Spleen (tissue), 7 donors: ENCODE measurements at regions not wholly inside any gene's neighbourhood (a gene's known extent, or its start where the extent isn't known, plus 50 kb on each side); places are given as distances from the start of the nearest gene placed in this dataset.

Source experiments
- POLR2A ChIP-seq, 3 donors: fragments of 450-650 bp; IDR thresholded peaks; one replicate each; pipeline ENCODE4 v1.5.1; 2017; ENCODE audit warnings: antibody characterized with exemption in 3 of 3, mild to moderate bottlenecking in 1 of 3
- TF ChIP-seq, protein P1 (sequence below), 11 experiments: fragments of 200-600 bp in 7 of 11; fragments of 450-650 bp in 4 of 11; sonication (generic) in 4 of 11; IDR thresholded peaks in 8 of 11; conservative IDR thresholded peaks in 3 of 11; 1 replicate in 7 of 11; 2 replicates in 4 of 11; pipeline versions ENCODE4 v1.4.0 to v1.8.0; 2016 to 2021; ENCODE audit warnings: antibody characterized with exemption in 11 of 11, inconsistent platforms in 4 of 11, mild to moderate bottlenecking in 1 of 11
- donor health status: DM: no; HTN: no; CAD: no; lungs with moderate emphysema.
- donor health status: DM: no; HTN: no; CAD: no.
- donor health status: DM: no; HTN: no; CAD: no.

DNA sequence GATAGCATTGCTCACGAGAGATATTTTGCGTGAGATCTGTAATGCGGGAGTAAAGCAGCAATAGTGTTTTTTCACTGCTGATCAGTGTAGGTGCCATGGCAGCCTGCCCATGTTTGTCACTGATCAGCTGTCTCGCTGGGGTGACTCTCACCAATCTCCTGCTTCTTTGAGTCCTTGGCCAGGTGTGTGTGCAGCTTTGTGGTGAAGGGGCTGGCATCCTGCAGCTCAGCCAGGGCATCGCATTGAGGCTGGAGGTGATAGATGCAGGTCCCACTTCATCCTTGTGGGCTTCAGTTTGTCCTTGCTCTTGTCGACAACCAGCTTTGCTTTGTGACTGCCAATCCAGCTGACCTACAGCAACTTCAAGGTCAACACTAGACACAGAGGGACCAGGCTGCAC is 258.3 kb upstream of the CXCR4 start:
- TF ChIP-seq, protein P1, sequence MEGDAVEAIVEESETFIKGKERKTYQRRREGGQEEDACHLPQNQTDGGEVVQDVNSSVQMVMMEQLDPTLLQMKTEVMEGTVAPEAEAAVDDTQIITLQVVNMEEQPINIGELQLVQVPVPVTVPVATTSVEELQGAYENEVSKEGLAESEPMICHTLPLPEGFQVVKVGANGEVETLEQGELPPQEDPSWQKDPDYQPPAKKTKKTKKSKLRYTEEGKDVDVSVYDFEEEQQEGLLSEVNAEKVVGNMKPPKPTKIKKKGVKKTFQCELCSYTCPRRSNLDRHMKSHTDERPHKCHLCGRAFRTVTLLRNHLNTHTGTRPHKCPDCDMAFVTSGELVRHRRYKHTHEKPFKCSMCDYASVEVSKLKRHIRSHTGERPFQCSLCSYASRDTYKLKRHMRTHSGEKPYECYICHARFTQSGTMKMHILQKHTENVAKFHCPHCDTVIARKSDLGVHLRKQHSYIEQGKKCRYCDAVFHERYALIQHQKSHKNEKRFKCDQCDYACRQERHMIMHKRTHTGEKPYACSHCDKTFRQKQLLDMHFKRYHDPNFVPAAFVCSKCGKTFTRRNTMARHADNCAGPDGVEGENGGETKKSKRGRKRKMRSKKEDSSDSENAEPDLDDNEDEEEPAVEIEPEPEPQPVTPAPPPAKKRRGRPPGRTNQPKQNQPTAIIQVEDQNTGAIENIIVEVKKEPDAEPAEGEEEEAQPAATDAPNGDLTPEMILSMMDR (IDR thresholded peaks at IDR 0.05 in 8 of 11, conservative IDR thresholded peaks at IDR 0.05 in 3 of 11), result no peak
- no peak for TF ChIP-seq POLR2A (IDR thresholded peaks at IDR 0.05)
